Pancreas (tissue), 10 donors: ENCODE measurements at regions not wholly inside any gene's neighbourhood (a gene's known extent, or its start where the extent isn't known, plus 50 kb on each side); places are given as distances from the start of the nearest gene placed in this dataset.

Source experiments
- ATAC-seq, 4 donors: fragments of 200-7000 bp; cut with Tn5 transposase; one replicate each; pipeline versions ENCODE4 v1.8.0 to v1.9.1; 2020; ENCODE audit warnings: mild to moderate bottlenecking in 4 of 4, moderate library complexity in 4 of 4
- DNase-seq, 6 donors: peaks; one replicate each; pipeline ENCODE4 v3.0.0-alpha.2; 2020
- FAIRE-seq: peaks from 2 replicates; lab custom pipeline; 2012; peaks lifted over from hg19 to GRCh38; lab: Jason Lieb, UNC
- H3K27ac ChIP-seq, 4 donors: fragments of 200-600 bp; sonication (generic); 1 replicate in 3 of 4; 2 replicates in 1 of 4; pipeline versions ENCODE4 v1.5.0 to v1.8.0; 2020
- H3K27me3 ChIP-seq, 4 donors: fragments of 200-600 bp; one replicate each; pipeline ENCODE4 v1.8.0; 2021
- H3K36me3 ChIP-seq, 3 donors: fragments of 200-600 bp; sonication (generic) in 1 of 3; one replicate each; pipeline versions ENCODE4 v1.5.0 to v1.8.0; 2020 to 2021
- H3K4me1 ChIP-seq, 3 donors: fragments of 200-600 bp; one replicate each; pipeline ENCODE4 v1.8.0; 2021
- H3K4me3 ChIP-seq, 4 donors: fragments of 200-600 bp; sonication (generic) in 2 of 4; one replicate each; pipeline versions ENCODE4 v1.5.0 to v1.8.0; 2020 to 2021
- H3K9me3 ChIP-seq, 4 donors: fragments of 200-600 bp; one replicate each; pipeline ENCODE4 v1.8.0; 2021
- CTCF ChIP-seq, 4 donors: fragments of 200-600 bp; sonication (generic) in 3 of 4; IDR thresholded peaks; one replicate each; pipeline versions ENCODE4 v1.5.0 to v1.8.0; 2021; ENCODE audit warnings: antibody characterized with exemption in 4 of 4
- WGBS, 2 donors: extraction: QIAGEN DNeasy Blood & Tissue Kit; methylation state at CpG; one replicate each; pipeline ENCODE4 v1.1.7; 2013; 5-methylcytosine and 5-hydroxymethylcytosine counted together
- intact Hi-C, 3 donors: fragments of 100-400 bp; cut with DNase I; formaldehyde crosslinking; loops; one replicate each; pipeline versions ENCODE4 v1.11.1 to v1.14.2; 2022
- donor health status: healthy with polysubstance abuse.
- donor health status: DM: no; HTN: no; CAD: no; lungs with moderate emphysema.
- donor health status: DM: no; HTN: no; CAD: no.
- donor health status: control.
- donor health status: control.
- donor health status: Bipolar disorder and iron deficiency.
- donor health status: DM: yes; HTN: yes; CAD: no.
- donor health status: DM: no; HTN: no; CAD: no.
- donor health status: DM: no; HTN: no; CAD: no.
- donor health status: DM: yes; HTN: yes; CAD: no.

DNA sequence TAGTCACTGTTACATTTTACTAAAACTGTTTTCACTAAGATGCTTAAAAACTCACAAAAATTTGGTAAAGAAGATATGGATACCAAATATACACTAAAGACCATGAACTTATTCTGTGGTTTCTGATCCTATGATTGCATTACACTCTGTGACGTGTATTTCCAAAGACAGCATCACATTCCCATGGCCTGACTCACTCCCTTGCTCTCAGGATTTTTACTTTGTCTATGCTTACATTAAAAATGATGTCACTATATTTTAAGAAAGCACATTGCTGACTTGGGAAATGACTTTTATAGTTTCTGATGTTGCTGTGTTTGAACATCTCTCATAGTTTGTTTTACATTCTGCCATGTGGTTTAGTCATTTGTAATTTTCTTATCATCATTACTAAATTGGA lies 327.9 kb upstream of the MAGEB18 start:
- DNase-seq, result no peak
- ATAC-seq, result no peak
- Histone ChIP-seq H3K9me3 (no peaks in the 10 kb centered on the region), H3K4me3 (no peak overlapping the region), H3K27ac (no peak overlapping the region), H3K27me3 (no peaks in the 10 kb centered on the region), H3K36me3 (no peaks in the 10 kb centered on the region), H3K4me1 (no peaks in the 10 kb centered on the region)
- FAIRE-seq, result peak; percentile 92
- intact Hi-C loops, result no loop called here
- 67 to 71% methylated on average over 1 of the region's 1 CpG for WGBS, 2 donors
- no peak for TF ChIP-seq CTCF (IDR thresholded peaks at IDR 0.05)

- no peak overlapping the region for H3K27ac ChIP-seq
- TF ChIP-seq CTCF (IDR thresholded peaks at IDR 0.05), result no peak
- no peaks in the 10 kb centered on the region for H3K36me3 ChIP-seq
- ATAC-seq (no peak), DNase-seq (no peak), FAIRE-seq (no peak)
- no peak overlapping the region for H3K4me3 ChIP-seq
- WGBS, 2 donors, result 45 to 56% methylated on average over 3 of the region's 3 CpGs
- H3K9me3 ChIP-seq, result no peaks in the 10 kb centered on the region
- no peaks in the 10 kb centered on the region for H3K4me1 ChIP-seq
- intact Hi-C loops, result no loop called here
- H3K27me3 ChIP-seq, result no peaks in the 10 kb centered on the region
Measured at GRCh38 chrX:25819879-25820278, 318.3 kb upstream of the MAGEB18 start.

GRCh38 chrX:25851141-25851540 lies 287.0 kb upstream of the MAGEB18 start:
- intact Hi-C loops, result no loop called here
- ATAC-seq (peak in 1 of 4 donors; percentile 47), DNase-seq (peak in 1 of 6 donors; percentile 10), FAIRE-seq (no peak)
- Histone ChIP-seq H3K36me3 (no peaks in the 10 kb centered on the region), H3K27ac (no peak overlapping the region), H3K4me1 (no peaks in the 10 kb centered on the region), H3K9me3 (no peaks in the 10 kb centered on the region), H3K27me3 (peaks cover 0 to 14% (median 0%) of the 10 kb centered on the region in 4 donors), H3K4me3 (no peak overlapping the region)
- WGBS, 2 donors, result 21 to 24% methylated on average over 3 of the region's 3 CpGs
- TF ChIP-seq CTCF (IDR thresholded peaks at IDR 0.05), result no peak

GRCh38 chrX:25853002-25853479 lies 285.1 kb upstream of the MAGEB18 start:
- no peak for FAIRE-seq

More at GRCh38 chrX:25853002-25853479, 285.1 kb upstream of the MAGEB18 start:
- Histone ChIP-seq H3K27me3 (peaks cover 0 to 7% (median 0%) of the 10 kb centered on the region in 4 donors), H3K4me3 (no peak overlapping the region), H3K27ac (no peak overlapping the region), H3K36me3 (no peaks in the 10 kb centered on the region), H3K4me1 (no peaks in the 10 kb centered on the region), H3K9me3 (no peaks in the 10 kb centered on the region)
- no peak for ATAC-seq
- no peak for TF ChIP-seq CTCF (IDR thresholded peaks at IDR 0.05)
- WGBS, 2 donors, result 45 to 53% methylated on average over 3 of the region's 3 CpGs
- no peak for DNase-seq
- intact Hi-C loops, result no loop called here
